DMS153 (cell line): ENCODE measurements at regions not wholly inside any gene's neighbourhood (a gene's known extent, or its start where the extent isn't known, plus 50 kb on each side); places are given as distances from the start of the nearest gene placed in this dataset.
"Not testable (repeated sequence)": the region's sequence is repeated elsewhere in the genome, so short reads cannot be mapped to it uniquely, and the experiment has no call there.

Experiments
- DNase-seq: peaks from one replicate; lab custom pipeline; 2025; lab: John Stamatoyannopoulos, UW

- DNase-seq = no peak
These were observed 118.2 kb downstream of the ZNF22 start for GRCh38 chr10:45118929-45119328.

- DNase-seq = not testable (repeated sequence)
These were observed 121.6 kb downstream of the ZNF22 start for GRCh38 chr10:45122180-45122860.

GRCh38 chr10:45135443-45136198 is 134.9 kb downstream of the ZNF22 start:
- no peak for DNase-seq

- no peak for DNase-seq
These were observed 135.5 kb downstream of the ZNF22 start for GRCh38 chr10:45136256-45136655.

DNA sequence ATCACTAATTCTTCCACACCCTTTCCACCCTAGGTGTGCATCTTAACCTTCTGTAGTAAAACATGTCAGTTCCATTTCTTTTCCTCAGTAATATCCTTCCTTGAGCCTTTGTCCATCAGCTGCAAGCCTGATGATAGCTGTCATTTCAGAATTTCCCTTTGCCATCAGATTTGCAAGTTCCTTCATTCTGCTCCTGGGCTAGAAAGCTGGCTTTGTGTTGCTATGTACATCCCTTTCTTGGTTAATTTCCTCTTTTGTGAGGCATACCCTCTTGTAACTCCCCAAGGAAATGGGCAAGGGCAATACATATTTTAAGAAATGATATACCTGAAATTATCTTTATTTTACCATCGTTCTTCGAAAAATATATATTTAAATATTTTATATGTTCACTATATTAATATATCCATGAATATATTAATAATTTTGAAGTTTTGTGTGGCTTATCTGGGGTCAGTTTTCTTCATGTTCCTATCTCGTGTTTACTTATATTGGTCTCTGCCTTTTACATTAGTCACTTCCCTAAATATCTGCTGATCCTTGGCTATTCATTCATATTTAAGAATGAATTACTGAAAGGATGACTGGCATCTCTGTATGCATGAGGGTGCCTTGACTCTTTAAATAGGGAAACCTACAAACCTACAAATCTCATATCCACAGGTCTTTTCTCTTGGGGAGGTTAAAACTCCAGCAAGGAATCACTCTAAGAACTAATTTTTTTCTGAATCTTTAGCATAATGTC is 143.8 kb downstream of the ZNF22 start:
- DNase-seq = no peak

DNA sequence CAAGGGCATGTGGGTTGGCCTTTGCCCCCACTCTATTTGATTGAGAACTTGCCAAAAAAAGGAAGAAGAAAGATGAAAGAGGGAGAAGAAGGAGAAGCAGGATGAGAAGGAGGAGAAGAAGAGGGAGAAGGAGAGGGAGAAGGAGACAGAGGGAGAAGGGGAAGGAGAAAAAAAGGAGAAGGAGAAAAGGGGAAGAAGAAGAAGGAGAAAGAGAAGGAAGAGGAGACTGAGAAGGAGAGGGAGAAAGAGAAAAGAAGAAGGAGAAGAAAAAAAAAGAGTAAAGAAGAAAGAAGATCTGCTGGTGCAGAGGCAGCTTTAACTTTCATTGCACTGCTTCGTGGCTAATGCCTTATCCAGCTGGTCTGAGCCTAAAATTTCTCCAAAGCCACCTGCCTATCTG is 144.4 kb downstream of the ZNF22 start:
- not testable (repeated sequence) for DNase-seq

- DNase-seq = no peak
These were observed 146.3 kb downstream of the ZNF22 start for GRCh38 chr10:45147000-45147399.

DNA sequence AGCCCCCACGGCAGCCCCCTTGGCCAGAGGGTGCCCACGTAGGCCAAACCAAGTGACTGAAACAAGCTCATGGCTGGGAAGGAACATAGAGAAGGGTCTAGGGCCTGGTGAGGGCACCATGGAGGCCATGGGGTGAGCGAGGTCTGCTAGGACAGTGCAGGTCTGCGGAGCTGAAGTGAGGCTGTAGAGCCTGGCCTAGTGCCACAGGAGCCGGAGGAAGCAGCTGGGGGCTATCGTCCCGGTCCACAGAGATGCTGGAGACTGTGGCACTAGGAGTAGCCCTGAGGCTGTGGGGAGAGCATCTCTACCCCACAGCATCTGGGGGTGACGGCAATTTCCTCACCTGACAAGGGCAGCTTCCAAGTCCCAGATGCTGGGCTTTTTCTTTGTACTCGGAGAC is 150.3 kb downstream of the ZNF22 start:
- DNase-seq = no peak

- DNase-seq = no peak
These were observed 150.9 kb downstream of the ZNF22 start for GRCh38 chr10:45151467-45152214.

GRCh38 chr10:45152726-45153125 is 152.0 kb downstream of the ZNF22 start:
- DNase-seq = no peak

GRCh38 chr10:45154502-45154901 is 153.8 kb downstream of the ZNF22 start:
- DNase-seq = no peak

DNA sequence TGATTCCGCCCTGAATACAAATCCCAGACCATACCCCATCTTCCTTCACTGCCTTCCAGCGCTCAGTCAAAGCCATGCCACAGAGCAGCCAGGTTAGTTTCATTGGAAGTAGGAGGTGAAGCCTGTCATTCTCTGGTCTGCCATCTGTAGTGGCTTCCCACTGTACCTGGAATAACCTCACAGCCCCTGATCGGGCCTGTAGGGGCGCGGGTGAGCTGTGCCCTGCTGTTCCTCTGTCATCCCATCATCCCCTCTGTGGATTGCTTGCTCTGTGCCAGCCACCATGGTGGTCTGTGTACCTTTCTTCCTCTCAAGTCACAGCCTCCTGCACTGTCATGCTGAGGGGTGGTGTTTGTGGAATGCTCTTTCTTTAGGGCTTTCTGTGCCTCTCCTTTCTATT is 155.1 kb downstream of the ZNF22 start:
- no peak for DNase-seq

- no peak for DNase-seq
These were observed 155.1 kb downstream of the OR13A1 start for GRCh38 chr10:45160271-45160670.

DNA sequence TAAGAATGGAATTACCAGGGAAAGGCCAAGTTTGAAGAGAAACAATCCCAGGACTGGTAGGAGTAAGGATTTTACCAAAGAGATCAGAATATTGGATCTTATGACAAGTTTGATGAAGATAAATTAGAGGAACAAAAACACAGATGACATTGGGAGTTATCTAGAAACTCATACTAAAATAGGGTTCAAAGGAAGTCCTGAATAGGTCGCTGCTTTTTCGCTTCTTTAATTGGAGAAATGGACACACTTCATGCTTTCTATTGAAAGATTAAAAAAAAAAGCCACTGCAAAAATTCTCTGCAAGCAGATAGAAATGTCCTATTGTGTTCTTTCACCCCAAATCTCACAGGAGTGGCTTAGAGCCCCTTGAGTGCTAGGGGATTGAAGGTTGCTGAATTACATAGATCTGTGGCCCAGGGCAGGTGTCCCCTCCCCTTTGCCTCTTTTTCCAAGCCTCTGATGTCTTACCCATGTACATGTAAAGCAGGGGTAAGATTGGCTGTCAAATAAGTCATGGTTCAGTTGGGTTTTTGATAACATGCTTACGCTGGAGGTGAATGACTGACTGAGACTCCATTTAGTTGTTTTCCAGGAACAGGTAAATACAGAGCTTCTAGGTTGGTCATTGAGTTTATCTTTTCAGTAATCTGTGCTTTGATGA is 152.0 kb downstream of the OR13A1 start:
- DNase-seq = no peak

- not testable (repeated sequence) for DNase-seq
These were observed 139.8 kb downstream of the OR13A1 start for GRCh38 chr10:45175520-45176118.

DNA sequence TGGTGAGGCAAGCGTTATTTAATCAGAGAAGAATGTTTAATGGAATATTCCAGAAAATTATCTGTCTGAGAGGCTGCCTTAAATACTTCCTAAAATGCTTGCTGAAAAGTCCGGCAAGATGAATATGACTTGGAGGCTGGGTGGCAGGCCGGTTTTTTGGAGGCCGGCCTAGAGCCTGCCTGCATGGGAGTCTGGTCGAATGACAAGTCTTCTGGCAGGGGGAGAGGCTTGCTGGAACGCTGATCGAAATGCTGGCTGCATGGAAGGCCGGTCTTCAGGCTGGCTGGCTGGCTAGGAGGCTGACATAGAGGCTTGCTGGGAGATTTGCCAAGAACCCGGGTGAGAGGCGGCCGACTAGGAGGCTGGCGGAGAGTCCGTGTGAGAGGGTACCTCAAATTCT is 135.7 kb downstream of the OR13A1 start:
- DNase-seq = no peak

- no peak for DNase-seq
These were observed 134.9 kb downstream of the OR13A1 start for GRCh38 chr10:45180507-45180906.

DNA sequence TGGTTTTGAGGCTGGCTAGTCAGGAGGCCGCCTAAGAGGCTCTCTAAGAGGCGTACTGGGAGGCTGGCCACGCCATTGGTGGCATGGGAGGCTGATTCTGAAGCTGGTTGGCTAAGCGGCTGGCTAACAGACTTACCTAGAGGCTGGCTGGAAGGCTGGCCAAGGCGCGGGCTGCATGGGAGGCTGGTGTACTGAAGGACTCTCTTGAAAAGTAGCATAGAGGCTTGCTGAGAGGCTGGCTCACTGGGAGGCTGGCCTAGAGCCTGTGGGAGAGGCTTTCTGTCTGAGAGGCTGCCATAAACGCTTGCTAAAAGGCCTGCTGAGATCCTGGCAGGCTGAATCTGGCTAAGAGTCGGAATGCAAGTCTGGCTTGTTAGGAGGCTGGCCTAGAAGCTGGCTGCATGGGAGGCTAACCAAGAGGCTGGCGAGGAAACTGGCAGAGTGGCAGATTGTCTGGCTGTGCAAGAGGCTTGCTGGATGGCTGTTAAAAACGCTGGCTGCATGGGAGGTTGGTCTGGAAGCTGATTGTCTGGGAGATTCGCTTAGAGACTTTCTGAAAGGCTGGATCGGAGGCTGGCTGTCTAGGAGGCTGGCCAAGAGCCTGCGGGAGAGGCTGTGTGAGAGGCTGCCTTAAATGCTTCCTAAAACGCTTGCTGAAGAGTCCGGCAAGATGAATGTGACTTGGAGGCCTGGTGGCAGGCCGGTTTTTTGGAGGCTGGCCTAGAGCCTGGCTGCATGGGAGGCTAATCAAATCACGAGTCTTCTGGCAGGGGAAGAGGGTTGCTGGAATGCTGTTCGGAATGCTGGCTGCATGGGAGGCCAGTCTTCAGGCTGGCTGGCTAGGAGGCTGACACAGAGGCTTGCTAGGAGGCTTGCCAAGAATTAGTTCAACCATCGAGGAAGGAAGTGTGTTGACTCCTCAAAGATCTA is 134.2 kb downstream of the OR13A1 start:
- DNase-seq = no peak

DNA sequence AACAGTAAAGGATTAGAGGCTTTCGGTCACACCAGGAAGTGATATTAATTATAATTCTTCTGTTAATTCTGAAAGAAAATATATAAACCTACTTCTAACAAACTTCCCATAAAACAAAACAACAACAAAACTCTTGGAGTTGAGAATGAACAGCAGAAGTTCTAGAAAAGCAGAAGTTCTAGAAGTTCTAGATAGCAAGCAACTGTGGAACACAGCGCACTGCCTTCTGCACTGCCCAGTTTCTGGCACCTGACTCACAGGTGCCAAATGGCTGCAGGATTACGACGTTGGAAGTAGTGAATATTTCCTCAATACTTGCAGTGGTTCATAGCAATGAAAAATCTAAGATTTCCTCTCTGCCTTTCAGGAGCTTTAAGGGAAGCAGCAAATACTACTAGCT is 132.2 kb downstream of the OR13A1 start:
- DNase-seq = no peak

- DNase-seq = no peak
These were observed 117.5 kb downstream of the OR13A1 start for GRCh38 chr10:45197816-45198485.
